H1 (cell line): ENCODE measurements at regions not wholly inside any gene's neighbourhood (a gene's known extent, or its start where the extent isn't known, plus 50 kb on each side); places are given as distances from the start of the nearest gene placed in this dataset.

Source experiments
- CTCF ChIA-PET: fragments of 300-600 bp; sonication (Branson Sonifier 250); formaldehyde crosslinking; loops from one replicate; lab custom pipeline; 2021; ENCODE audit not compliant: partially characterized antibody; lab: Charles Lee
- POLR2A ChIA-PET: fragments of 300-600 bp; sonication (Branson Sonifier 250); formaldehyde crosslinking; loops from one replicate; lab custom pipeline; 2021; ENCODE audit warnings: inconsistent platforms; ENCODE audit not compliant: partially characterized antibody; lab: Charles Lee
- DNase-seq, 2 experiments: peaks; one replicate each; pipeline versions ENCODE4 v3.0.0 to v3.0.0-alpha.2; 2010 to 2022; ENCODE audit warnings: low spot score in 2 of 2, low read depth in 1 of 2, mixed read lengths in 1 of 2
- FAIRE-seq: peaks from 2 replicates; lab custom pipeline; 2011; peaks lifted over from hg19 to GRCh38; lab: Jason Lieb, UNC
- H2AFZ ChIP-seq: 2 replicates; pipeline ENCODE4 v1.8.1; 2012; ENCODE audit warnings: low read length, inconsistent platforms
- H2AK5ac ChIP-seq: 2 replicates; pipeline ENCODE4 v1.6.1; 2013; ENCODE audit warnings: low read depth, low read length
- H2BK120ac ChIP-seq: replicated peaks from 2 replicates; pipeline ENCODE3; 2013; ENCODE audit warnings: low read depth, low read length, inconsistent platforms
- H2BK12ac ChIP-seq: 2 replicates; pipeline ENCODE4 v1.6.1; 2013; ENCODE audit warnings: low read depth, low read length
- H2BK15ac ChIP-seq: 2 replicates; pipeline ENCODE4 v1.6.1; 2013; ENCODE audit warnings: low read length
- H2BK20ac ChIP-seq: 2 replicates; pipeline ENCODE4 v1.6.1; 2013; ENCODE audit warnings: low read length
- H2BK5ac ChIP-seq: 2 replicates; pipeline ENCODE4 v1.6.1; 2013; ENCODE audit warnings: low read depth, low read length
- H3K14ac ChIP-seq: 2 replicates; pipeline ENCODE4 v1.6.1; 2013; ENCODE audit warnings: inconsistent platforms; ENCODE audit not compliant: insufficient read length
- H3K18ac ChIP-seq: 2 replicates; pipeline ENCODE4 v1.6.1; 2013; ENCODE audit warnings: low read length; ENCODE audit errors: extremely low read depth
- H3K23ac ChIP-seq: 2 replicates; pipeline ENCODE4 v1.6.1; 2013; ENCODE audit warnings: inconsistent platforms; ENCODE audit not compliant: insufficient read length
- H3K23me2 ChIP-seq: 2 replicates; pipeline ENCODE4 v1.6.1; 2013; ENCODE audit warnings: low read depth, low read length
- H3K27ac ChIP-seq: 2 replicates; pipeline ENCODE4 v1.6.1; 2011; ENCODE audit warnings: low read depth, low read length, inconsistent platforms
- H3K27me3 ChIP-seq, 4 experiments: replicated peaks in 1 of 4; 1 replicate in 1 of 4; 2 replicates in 3 of 4; pipeline versions ENCODE4 v1.6.1 to v1.8.1; 2011 to 2013; ENCODE audit warnings: low read length in 3 of 4, mild to moderate bottlenecking in 3 of 4, inconsistent platforms in 2 of 4, mixed read lengths in 2 of 4, moderate library complexity in 1 of 4; ENCODE audit not compliant: control insufficient read depth in 3 of 4, insufficient read depth in 3 of 4; ENCODE audit errors: extremely low read depth in 1 of 4
- H3K36me3 ChIP-seq, 4 experiments: 2 replicates each; pipeline versions ENCODE4 v1.6.1 to v1.8.1; 2011 to 2013; ENCODE audit warnings: mild to moderate bottlenecking in 4 of 4, low read length in 3 of 4, moderate library complexity in 2 of 4, control low read depth in 1 of 4, inconsistent platforms in 1 of 4; ENCODE audit not compliant: insufficient read depth in 4 of 4, control insufficient read depth in 2 of 4
- H3K4ac ChIP-seq: replicated peaks from 2 replicates; pipeline ENCODE3; 2013; ENCODE audit warnings: low read length, low read depth, mixed read lengths, inconsistent platforms; ENCODE audit not compliant: insufficient read length
- H3K4me1 ChIP-seq, 4 experiments: replicated peaks in 1 of 4; 1 replicate in 1 of 4; 2 replicates in 3 of 4; pipeline versions ENCODE4 v1.6.1 to v1.8.1; 2011 to 2013; ENCODE audit warnings: low read length in 3 of 4, inconsistent platforms in 2 of 4, mixed read lengths in 1 of 4; ENCODE audit not compliant: insufficient read depth in 4 of 4, control insufficient read depth in 3 of 4
- H3K4me2 ChIP-seq, 2 experiments: 2 replicates each; pipeline versions ENCODE4 v1.6.1 to v1.8.1; 2011 to 2013; ENCODE audit warnings: low read depth in 2 of 2, low read length in 2 of 2, control low read depth in 1 of 2, inconsistent platforms in 1 of 2, mild to moderate bottlenecking in 1 of 2; ENCODE audit not compliant: insufficient read depth in 1 of 2
- H3K4me3 ChIP-seq, 4 experiments: fragments of 200-600, 300-600 bp in 1 of 4; sonication (generic), shearing (Covaris generic), sonication (Bioruptor Twin) in 1 of 4; 2 replicates each; pipeline versions ENCODE4 v1.5.1 to v1.8.1; 2011 to 2016; ENCODE audit warnings: low read length in 4 of 4, low read depth in 3 of 4, control low read depth in 2 of 4, inconsistent platforms in 2 of 4, mild to moderate bottlenecking in 2 of 4, mixed read lengths in 1 of 4, moderate library complexity in 1 of 4; ENCODE audit not compliant: insufficient read depth in 2 of 4; ENCODE audit errors: extremely low read depth in 1 of 4
- H3K56ac ChIP-seq: replicated peaks from 2 replicates; pipeline ENCODE3; 2013; ENCODE audit warnings: low read depth, mild to moderate bottlenecking, mixed read lengths, low read length, inconsistent platforms; ENCODE audit not compliant: insufficient read length
- H3K79me1 ChIP-seq: 2 replicates; pipeline ENCODE4 v1.6.1; 2013; ENCODE audit warnings: low read depth, low read length, control low read depth
- H3K79me2 ChIP-seq, 2 experiments: 2 replicates each; pipeline versions ENCODE4 v1.6.1 to v1.8.1; 2012 to 2013; ENCODE audit warnings: low read length in 2 of 2, mild to moderate bottlenecking in 2 of 2, inconsistent platforms in 1 of 2; ENCODE audit not compliant: insufficient read depth in 2 of 2, control insufficient read depth in 1 of 2
- H3K9ac ChIP-seq, 4 experiments: replicated peaks in 1 of 4; 1 replicate in 1 of 4; 2 replicates in 3 of 4; pipeline versions ENCODE4 v1.6.1 to v1.8.1; 2011 to 2013; ENCODE audit warnings: low read depth in 3 of 4, low read length in 3 of 4, control low read depth in 2 of 4, mild to moderate bottlenecking in 2 of 4, moderate library complexity in 2 of 4, inconsistent platforms in 1 of 4; ENCODE audit errors: extremely low read depth in 1 of 4
- H3K9me3 ChIP-seq, 2 experiments: 2 replicates each; pipeline versions ENCODE4 v1.6.1 to v1.8.1; 2012 to 2013; ENCODE audit warnings: mild to moderate bottlenecking in 2 of 2, moderate library complexity in 2 of 2, control low read depth in 1 of 2, inconsistent platforms in 1 of 2, low read depth in 1 of 2, low read length in 1 of 2, mixed read lengths in 1 of 2; ENCODE audit not compliant: insufficient read depth in 2 of 2
- H4K20me1 ChIP-seq, 2 experiments: replicated peaks in 1 of 2; 2 replicates each; pipeline versions ENCODE3 to v1.8.1; 2011 to 2013; ENCODE audit warnings: inconsistent platforms in 2 of 2, low read length in 2 of 2, mild to moderate bottlenecking in 1 of 2; ENCODE audit not compliant: insufficient read depth in 2 of 2, control insufficient read depth in 1 of 2
- H4K5ac ChIP-seq: 2 replicates; pipeline ENCODE4 v1.6.1; 2013; ENCODE audit warnings: low read length, low read depth, mixed read lengths, inconsistent platforms; ENCODE audit not compliant: insufficient read length
- H4K8ac ChIP-seq: 2 replicates; pipeline ENCODE4 v1.8.0; 2013; ENCODE audit warnings: mild to moderate bottlenecking, moderate library complexity, low read length, inconsistent platforms; ENCODE audit not compliant: insufficient read depth; ENCODE audit errors: extremely low read depth
- H4K91ac ChIP-seq: replicated peaks from 2 replicates; pipeline ENCODE3; 2013; ENCODE audit warnings: low read length, mixed read lengths, inconsistent platforms; ENCODE audit not compliant: insufficient read length
- ASH2L ChIP-seq: fragments of 200-600, 300-600 bp; sonication (generic); IDR thresholded peaks from one replicate; pipeline ENCODE4 v1.7.1; 2017; ENCODE audit warnings: low read length
- BACH1 ChIP-seq: IDR thresholded peaks from 2 replicates; pipeline ENCODE4 v1.6.1; 2012; ENCODE audit warnings: low read length, improper control_type of control experiment
- BCL11A ChIP-seq, 2 experiments: IDR thresholded peaks; one replicate each; pipeline ENCODE4 v1.6.1; 2011; ENCODE audit warnings: low read depth in 2 of 2, low read length in 2 of 2, mild to moderate bottlenecking in 2 of 2
- CHD2 ChIP-seq: IDR thresholded peaks from 2 replicates; pipeline ENCODE4 v1.6.1; 2012; ENCODE audit warnings: low read length, improper control_type of control experiment
- FOSL1 ChIP-seq: IDR thresholded peaks from 2 replicates; pipeline ENCODE4 v1.6.1; 2011; ENCODE audit warnings: mild to moderate bottlenecking, low read depth, low read length, moderate library complexity; ENCODE audit not compliant: insufficient read depth
- KDM1A ChIP-seq: fragments of 200-600, 300-600 bp; sonication (generic); IDR thresholded peaks from 2 replicates; pipeline ENCODE4 v1.7.1; 2016; ENCODE audit warnings: mild to moderate bottlenecking, low read length, borderline replicate concordance
- MAFK ChIP-seq: IDR thresholded peaks from 2 replicates; pipeline ENCODE4 v1.6.1; 2012; ENCODE audit warnings: low read depth, mild to moderate bottlenecking, improper control_type of control experiment, low read length
- NANOG ChIP-seq: IDR thresholded peaks from 2 replicates; pipeline ENCODE4 v1.6.1; 2011; ENCODE audit warnings: low read length, low read depth, mild to moderate bottlenecking, inconsistent platforms; ENCODE audit not compliant: insufficient read depth, poor library complexity, severe bottlenecking
- POU5F1 ChIP-seq: IDR thresholded peaks from 2 replicates; pipeline ENCODE4 v1.6.1; 2011; ENCODE audit warnings: low read depth, mild to moderate bottlenecking, low read length, moderate library complexity
- SIRT6 ChIP-seq: IDR thresholded peaks from one replicate; pipeline ENCODE4 v1.7.1; 2012; ENCODE audit warnings: low read length, inconsistent platforms
- SP2 ChIP-seq: IDR thresholded peaks from 2 replicates; pipeline ENCODE4 v1.6.1; 2012; ENCODE audit warnings: mild to moderate bottlenecking, low read length, inconsistent platforms
- SUZ12 ChIP-seq: fragments of 200-600 bp; sonication (generic); IDR thresholded peaks from 2 replicates; pipeline ENCODE4 v1.6.1; 2012; ENCODE audit warnings: mild to moderate bottlenecking, inconsistent platforms, low read length, moderate library complexity, mixed read lengths
- TAF7 ChIP-seq: optimal IDR thresholded peaks from 2 replicates; pipeline ENCODE3; 2011; ENCODE audit warnings: low read depth, mild to moderate bottlenecking, inconsistent platforms, low read length, moderate library complexity, borderline replicate concordance
- ZNF274 ChIP-seq: IDR thresholded peaks from 2 replicates; pipeline ENCODE4 v1.7.0; 2012; ENCODE audit warnings: low read length, borderline replicate concordance; ENCODE audit errors: extremely low read depth
- WGBS, 2 experiments: shearing (Covaris generic) in 1 of 2; methylation state at CpG; one replicate each; pipeline versions ENCODE4 v1.1.6 to v1.1.7; 2013 to 2015; ENCODE audit warnings: low lambda C conversion rate in 2 of 2, mixed read lengths in 2 of 2, inconsistent platforms in 1 of 2, low coverage in 1 of 2, missing lambda C conversion rate in 1 of 2; ENCODE audit not compliant: insufficient replicate concordance in 2 of 2, insufficient coverage in 1 of 2, insufficient read length in 1 of 2; ENCODE audit errors: extremely low coverage in 1 of 2, missing lambda C conversion rate in 1 of 2; 5-methylcytosine and 5-hydroxymethylcytosine counted together

DNA sequence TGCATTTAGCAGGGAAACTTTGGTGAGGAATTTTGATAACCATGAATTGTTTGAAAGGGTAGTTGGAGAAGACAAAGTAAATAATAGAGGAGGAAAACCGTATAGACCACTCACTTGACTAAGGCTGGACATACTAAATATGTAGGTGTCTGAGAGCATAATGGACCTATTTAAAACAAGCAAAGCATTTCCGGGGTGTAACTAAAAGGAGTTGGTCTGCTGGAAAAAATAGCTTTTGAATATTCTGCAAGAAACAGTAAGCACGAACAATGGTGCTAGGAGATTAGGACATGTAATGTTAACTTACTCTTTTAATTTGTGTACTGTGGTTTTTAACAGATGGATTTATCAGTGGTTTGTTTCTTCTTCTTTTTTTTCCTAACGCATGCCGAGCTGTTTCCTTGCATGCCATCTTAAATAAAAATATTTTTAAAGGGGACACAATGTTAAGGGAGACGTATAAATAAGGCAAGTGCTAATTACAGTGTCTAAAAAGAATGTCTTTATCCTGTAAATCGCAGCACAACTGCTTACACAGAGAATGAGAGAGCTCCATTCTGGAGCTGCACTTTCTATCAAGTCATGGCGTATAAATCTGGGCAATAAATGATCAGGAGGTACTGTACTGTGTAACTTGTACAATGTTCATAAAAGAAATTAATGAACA, 492.1 kb downstream of the LMO4 start:
- Histone ChIP-seq H2AK5ac (no peak overlapping the region), H3K18ac (no peak overlapping the region), H3K4me1 (0 out of 7 replicates have a peak, but pooled peaks cover 0 to 1% (median 0%) of the 10 kb centered on the region in 4 experiments), H3K9me3 (no peaks in the 10 kb centered on the region), H2BK15ac (no peak overlapping the region), H3K27me3 (no peaks in the 10 kb centered on the region), H2BK20ac (no peak overlapping the region), H3K79me2 (no peaks in the 10 kb centered on the region), H3K27ac (no peak overlapping the region), H3K56ac (no peak overlapping the region), H4K20me1 (no peaks in the 10 kb centered on the region), H3K4me3 (no peak overlapping the region), H3K9ac (no peak overlapping the region), H3K23ac (no peak overlapping the region), H3K23me2 (no peaks in the 10 kb centered on the region), H3K4me2 (no peak overlapping the region), H4K91ac (no peak overlapping the region), H3K36me3 (no peaks in the 10 kb centered on the region), H3K14ac (no peak overlapping the region), H4K8ac (no peak overlapping the region), H2AFZ (peak overlapping the region; percentile 12; the same call in 1 of the 2 replicates), H4K5ac (no peak overlapping the region), H3K79me1 (no peaks in the 10 kb centered on the region), H2BK12ac (no peak overlapping the region), H2BK5ac (no peak overlapping the region), H2BK120ac (no peak overlapping the region), H3K4ac (no peak overlapping the region)
- FAIRE-seq (no peak), DNase-seq (no peak)
- ChIA-PET POLR2A (interaction anchor here (0.6 kb wide), 1 partner anchor 9 kb away, joined by 3 read pairs; no protein-coding TSS in a partner anchor), CTCF (interaction anchor here (0.9 to 1.6 kb wide), 3 partner anchors 10 to 655 kb away, joined by 3 to 5 read pairs (median 3); no protein-coding TSS in a partner anchor)
- TF ChIP-seq CHD2 (no peak), KDM1A (no peak), BACH1 (no peak), FOSL1 (no peak), ZNF274 (no peak), POU5F1 (no peak), BCL11A (IDR thresholded peaks at IDR 0.05; ENCODE audit: low read depth in 2 of 2, low read length in 2 of 2) (no peak), NANOG (no peak), TAF7 (no peak), SUZ12 (no peak), MAFK (no peak), SIRT6 (no peak), ASH2L (no peak), SP2 (no peak)
- 87% methylated on average over 8 of the region's 8 CpGs; no CpG with 5 or more reads in 1 of the 2 experiments for WGBS, 2 experiments
